HG03442 (cell line): ENCODE measurements at regions not wholly inside any gene's neighbourhood (a gene's known extent, or its start where the extent isn't known, plus 50 kb on each side); places are given as distances from the start of the nearest gene placed in this dataset.

Experiments used
- ATAC-seq: cut with Tn5 transposase; IDR thresholded peaks from one replicate; pipeline ENCODE4 v1.9.1; 2021; ENCODE audit warnings: mild to moderate bottlenecking, moderate library complexity; ENCODE audit not compliant: unreplicated experiment

DNA sequence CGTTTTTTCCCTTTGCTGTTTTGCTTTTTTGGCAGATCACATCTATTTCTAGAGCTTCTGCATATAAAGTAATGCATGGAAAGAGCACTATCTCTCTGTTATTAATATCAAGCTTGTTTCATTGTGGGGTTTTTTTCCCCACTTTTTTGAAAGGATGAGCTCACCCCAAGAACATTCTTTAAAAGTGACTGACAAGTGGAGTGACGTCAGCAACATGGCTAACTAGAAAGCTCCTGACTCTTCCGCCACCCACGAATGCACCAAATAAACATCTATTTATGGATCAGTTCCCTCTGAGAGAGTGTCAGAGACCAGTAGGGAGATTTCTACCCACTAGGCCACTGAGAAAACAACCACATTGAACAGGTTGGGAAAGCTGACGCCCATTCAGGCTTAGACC lies 445.4 kb downstream of the GALC start:
- ATAC-seq, result no peak

DNA sequence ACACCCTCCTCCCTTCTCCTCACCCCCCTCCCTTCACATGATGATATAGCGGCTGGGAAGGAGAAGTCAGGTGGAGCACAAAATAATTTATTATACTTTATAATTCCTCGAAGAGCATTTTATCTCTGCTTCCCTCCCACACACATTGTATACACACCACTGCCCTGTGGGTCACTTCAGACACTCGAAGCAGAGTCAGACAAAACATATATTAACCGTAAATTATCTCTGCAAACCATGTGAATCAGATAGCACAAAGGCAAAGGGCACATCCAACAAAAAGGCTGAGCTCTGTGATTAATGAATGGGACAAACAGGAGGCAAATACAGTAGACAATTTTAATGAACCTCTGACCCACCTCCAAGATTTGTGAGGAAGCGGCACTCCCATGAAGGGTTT lies 450.7 kb downstream of the GALC start:
- ATAC-seq, result no peak

DNA sequence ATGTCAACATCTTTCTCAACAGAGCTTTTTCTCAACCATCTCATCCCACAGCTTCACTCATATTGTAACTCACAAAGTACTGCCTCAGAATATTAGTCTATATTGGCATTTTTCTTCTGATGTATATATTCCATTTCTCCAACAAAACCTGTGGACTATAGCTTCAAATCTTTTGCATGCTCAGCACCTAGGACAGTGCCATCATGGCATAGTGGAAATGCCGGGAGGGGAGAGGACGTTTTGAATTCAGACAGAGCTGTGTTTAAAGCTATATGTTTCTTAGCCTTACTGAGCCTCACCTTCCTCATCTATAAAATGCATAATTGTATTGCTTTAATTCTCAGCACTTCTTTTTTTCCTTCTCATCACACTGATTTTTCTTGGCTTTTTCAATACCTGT lies 452.6 kb downstream of the GALC start:
- ATAC-seq, result no peak

DNA sequence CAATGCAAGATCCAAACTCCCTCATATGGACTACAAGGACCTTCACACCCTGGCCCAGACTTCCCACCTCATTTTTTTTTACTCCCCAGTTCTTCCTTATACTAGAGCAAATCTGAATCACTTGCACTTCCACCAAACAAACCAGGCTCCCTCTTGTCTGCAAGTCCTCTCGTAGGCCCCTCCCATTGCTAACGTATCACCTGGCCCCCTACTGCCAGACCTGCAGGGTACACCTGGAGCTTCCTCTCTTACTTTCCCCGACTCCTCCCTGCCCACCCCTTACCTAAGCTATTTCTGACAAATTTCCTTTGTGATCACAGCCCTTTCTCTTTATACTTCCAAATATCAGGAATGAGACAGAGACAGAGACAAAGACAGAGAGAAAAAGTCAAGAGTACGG lies 463.9 kb downstream of the GALC start:
- no peak for ATAC-seq

DNA sequence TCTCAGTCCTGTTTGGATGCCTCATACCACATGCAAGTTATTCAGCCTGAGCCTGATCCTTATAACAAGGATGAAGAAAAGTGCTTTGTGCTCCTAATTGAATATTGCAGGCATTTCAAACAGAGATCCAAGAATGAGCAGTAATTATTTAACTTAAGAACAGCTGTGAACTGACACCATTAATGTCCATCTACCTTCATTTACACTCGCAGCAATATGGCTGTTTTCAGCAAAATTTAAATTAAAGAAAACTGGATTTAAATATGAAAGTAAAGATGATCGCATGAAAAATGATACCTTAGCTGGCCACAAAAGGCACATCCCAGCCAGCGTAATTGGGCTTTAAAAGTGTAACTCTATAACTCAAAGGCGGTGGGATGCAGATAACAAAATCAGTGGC lies 466.3 kb downstream of the GALC start:
- ATAC-seq, result no peak

DNA sequence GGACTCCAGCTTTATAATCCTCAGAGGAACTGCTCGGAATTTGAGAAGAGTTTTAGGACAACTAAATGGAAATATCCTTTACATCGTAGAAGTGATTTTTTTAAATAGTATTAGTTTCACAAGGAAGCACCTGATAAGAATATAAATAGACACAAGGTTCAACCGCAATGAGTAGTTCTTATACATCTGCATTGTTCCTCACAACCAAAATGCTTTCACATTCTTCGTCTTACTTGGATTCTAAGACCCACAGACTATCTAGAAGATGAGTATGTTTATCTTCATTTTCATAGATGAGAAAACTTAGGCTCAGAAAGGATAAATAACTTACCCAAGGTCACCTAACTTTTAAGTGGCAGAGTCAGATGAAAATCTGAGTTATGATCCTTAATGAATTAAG lies 469.0 kb downstream of the GALC start:
- ATAC-seq, result no peak

DNA sequence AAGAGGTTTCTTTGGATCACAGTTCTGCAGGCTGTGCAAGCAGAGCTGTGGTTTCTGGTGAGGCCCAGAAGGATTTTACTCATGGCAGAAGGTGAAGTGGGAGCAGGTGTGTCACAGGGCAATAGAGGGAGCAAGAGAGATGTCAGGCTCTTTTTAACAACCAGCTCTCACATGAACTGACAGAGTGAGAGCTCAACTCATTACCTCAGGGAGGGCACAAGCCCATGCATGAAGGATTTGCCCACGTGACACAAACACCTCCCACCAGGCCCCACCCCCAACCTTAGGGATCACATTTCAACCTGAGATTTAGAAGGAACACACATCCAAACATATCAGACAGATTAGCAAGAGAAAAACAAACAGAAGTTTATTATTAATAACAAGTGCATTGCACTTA lies 470.4 kb downstream of the GALC start:
- ATAC-seq, result no peak

DNA sequence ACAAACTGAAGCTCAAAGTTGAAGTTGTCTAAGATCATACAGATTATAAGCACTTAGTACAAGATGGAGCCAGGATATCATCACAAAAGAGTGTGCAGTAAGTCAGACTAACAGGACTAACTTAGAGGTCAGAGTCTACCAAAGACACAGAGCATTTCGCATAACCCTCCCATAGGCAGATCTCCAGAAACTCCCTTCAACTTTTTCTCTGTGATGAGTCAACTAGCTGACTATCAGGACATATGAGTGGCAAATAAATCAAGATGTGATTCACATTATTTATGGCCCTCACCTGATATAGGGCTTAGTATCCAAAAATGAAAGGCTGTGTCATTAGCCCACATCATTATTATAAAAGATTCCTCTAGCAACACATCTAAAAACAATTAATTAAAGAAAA lies 484.6 kb downstream of the GALC start:
- no peak for ATAC-seq

DNA sequence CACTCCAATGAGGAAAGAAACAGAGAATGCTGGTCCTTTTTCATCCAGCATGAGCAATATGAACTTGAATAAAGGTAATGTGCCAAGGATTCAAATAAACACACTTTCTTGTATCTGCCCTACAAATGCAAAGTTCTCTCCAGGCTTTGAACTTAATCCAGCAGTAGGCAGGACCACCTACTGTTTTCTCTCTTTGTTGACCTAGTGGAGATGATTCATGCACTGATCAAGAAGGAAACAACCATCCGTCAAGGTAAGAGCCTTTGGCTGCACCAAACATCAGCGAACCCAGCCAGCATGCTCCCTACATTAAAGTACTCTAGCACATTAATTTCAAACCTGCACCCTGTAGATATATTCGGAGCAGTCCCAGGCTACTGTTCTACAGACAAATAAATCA lies 489.3 kb downstream of the GALC start:
- no peak for ATAC-seq

DNA sequence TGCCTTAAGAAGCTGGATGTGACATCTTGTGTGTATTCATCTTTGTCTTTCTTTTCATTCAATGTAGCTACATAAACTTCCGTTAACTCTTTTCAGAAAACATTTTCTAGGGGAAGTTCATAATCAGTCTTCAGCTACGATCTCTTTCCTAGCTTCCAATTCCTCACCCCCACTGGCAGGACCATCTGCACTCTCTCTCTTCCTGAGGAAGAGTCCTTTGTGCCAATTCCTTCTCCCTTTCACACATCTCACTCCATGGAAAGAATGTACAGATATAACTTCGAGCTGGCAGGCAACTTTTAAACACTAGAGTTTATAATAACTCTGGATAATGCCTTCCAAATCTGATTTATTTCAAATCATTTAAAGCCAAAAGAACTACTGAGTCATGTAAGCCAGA lies 495.7 kb downstream of the GALC start:
- no peak for ATAC-seq

DNA sequence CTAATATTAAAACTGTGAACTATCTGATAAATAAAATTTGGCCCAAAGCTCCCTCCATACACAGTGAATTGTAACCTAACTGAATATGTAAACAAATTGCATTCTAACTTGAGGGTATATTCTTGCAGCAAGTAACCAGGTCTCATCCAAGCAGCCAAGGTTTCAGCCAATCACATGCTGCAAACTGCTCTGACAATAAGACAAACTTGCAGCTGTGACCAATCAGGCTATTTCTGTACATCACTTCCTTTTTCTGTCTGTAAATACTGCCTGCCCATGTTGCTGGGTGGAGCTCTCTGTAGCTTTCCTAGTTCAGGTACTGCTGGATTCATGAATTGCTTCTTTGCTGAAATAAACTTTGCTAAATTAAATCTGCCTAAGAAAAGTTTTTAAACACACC lies 499.0 kb downstream of the GALC start:
- ATAC-seq, result no peak

DNA sequence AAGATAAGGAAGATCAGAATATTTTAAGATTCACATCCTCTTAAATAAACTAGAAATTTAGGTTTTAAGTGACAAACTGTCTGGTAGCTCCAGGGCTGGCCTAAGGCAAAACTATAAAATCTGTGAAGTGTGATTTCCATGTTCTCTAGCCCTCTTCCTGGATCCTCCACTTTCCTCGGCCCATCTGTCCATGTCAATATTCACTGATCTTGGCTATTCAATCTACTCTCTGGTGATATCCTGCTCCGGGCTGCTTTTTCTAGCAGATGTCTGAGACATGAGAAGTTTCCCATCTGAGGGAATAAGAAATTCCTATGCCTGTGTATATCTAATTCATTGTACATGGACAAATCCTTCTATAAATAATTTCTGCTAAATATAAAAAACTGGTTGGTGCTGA lies 500.4 kb downstream of the GALC start:
- no peak for ATAC-seq

DNA sequence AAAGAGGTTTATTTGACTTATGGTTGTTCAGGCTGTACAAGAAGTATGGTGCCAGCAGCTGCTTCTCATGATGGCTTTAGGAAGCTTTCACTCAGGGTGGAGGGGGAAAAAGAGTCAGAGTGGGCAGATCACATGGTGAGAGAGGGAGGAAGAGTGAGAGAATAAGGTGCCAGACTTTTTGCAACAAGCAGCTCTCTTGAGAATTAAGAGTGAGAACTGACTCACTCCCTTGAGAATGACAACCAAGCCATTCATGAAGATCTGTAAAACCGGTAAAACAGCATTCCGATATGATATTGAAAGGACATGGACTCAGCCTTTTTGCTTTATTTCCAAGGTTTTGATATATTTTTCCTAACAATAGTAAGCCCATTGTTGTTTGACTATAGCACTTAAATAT lies 501.2 kb downstream of the GALC start:
- no peak for ATAC-seq

DNA sequence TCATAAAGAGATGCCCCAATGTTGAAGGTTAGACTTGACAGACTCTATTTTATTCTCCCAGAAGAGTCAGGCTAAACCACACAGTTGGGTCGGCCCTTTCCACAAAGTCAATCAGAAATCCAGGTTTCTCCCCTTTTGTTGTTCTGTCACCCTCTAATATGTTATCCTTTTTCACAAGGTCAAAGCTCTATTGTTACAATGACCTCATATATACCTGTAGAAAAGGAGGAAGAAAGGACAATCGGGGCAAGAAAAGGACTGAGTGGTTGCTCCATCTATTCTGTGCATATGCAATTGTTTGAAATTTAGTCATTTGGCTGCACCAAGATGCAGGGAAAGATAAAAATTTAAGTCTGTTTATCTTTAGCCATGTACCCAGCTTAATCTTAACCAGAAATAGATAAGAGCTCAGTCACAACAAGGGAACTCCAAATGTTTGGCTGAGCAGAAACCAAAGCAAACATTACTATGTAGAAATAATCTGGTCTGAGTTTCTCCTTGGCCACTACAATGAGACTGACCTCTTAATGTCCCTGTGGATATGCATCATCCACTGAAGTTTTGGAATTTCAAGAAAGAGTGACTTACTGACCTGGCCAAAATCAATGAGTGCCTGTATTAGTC lies 503.7 kb downstream of the GALC start:
- ATAC-seq, result no peak

DNA sequence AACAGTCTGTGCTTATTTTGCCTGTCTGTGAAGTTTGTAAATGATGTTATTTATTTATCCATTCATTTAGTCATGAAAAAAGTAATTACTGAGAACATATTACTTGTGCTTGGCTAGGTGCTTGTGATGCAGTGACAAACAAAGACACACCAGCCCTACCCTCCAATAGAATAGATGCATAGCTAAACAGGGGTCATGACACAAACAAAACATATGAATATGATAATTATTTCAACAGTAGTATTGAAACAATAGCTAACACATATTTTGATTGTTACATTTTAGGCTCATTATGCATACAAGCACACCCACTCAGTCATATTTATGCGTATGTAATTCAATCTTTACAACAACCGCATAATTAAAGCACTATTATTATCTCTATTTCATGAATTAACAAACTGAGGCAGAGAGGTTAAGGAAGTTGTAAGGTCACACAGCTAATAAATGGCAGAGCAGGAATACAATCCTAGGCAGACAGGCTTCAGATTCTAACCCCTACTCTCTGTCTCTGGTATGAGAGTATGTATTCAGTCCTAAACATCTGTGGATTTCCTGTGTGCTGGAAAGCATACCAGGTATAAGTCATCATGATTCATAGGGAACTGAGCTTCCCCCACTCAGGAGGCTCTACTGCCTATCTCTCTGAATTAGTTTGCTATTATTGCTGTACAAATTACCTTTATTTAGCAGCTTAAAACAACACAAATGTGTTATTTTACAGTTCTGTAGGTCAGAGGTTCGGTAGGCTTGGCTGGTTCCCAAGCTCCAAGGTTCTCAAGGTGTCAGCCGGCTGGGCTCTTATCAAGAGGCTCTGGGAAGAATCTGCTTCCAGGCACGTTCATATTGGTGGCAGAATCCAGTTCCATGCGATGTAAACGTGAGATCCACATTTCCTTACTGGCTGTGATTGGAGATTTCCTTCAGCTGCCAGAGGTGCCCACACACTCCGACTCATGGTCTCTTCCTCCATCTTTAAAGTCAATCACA lies 509.4 kb downstream of the GALC start:
- ATAC-seq, result no peak

DNA sequence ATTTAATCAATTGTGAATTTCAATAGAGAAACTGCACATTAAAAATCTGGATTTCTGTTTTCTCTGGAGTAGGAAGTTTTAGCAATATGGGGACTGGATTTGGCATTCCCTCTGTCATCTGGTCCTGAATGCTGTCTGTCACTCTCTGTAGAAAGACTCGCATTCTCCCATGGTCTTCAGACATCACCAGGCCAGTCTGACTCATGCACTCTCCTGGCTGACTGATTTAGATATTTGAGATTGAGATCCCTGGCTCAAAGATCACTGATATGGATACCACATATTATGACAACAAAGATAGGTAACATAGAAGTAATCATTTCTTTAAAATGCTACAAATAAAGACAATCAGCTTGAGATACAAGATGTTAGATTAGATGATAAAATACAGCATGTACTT lies 524.5 kb downstream of the GALC start:
- no peak for ATAC-seq

DNA sequence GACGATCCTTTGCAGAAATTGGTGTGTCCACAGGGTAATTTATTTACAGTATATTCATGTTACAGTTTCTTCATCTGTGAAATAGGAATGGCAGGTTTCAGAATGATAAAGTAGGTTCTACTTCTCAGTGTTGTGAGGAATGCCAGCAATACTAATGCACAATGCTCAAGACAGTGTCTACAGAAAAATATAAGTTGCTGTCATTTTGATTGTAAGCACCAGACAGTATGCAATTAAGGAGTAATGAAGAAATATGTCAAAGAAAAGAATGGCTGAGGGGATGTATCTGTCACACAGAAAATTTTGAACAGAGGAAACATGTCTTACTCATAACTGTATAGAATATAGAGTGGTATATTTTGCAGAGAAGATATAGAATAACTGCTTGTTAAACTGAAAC lies 525.4 kb downstream of the GALC start:
- no peak for ATAC-seq

DNA sequence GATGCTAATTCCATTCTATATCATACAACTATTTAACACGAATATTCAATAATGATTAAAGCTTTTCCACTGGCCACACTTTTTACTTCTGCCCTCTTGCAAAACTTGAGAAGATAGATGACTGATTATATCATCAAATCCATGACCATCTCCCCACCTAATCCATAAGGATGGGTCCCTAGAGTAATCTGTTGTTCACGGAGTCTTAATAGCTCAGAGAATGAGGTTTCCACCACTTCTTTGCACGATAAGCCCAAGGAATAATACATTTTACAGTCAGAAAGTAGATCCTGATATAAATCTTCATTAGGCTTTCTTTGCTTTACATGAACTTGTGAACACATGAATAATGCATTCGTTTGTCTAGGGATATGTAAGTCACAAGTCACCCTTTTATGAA lies 527.2 kb downstream of the GALC start:
- no peak for ATAC-seq

DNA sequence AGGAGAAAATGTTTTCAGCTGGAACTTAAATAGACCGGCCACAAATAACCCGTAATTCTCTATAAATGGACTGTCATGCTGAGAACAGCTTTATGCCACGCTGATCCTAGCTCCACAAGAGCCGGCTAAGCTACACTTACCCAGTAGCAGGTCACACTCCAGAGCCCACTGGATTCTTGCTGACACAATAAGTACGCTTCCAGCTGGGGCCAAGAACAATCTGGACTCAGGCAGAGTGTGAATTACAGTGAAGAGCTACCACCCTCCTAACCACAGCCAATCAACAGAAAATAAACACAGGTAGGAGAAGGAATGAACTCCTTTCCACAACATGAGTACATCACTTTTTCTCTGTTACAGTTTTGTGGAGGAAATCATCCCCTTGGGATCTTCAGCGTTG lies 531.3 kb downstream of the GALC start:
- ATAC-seq, result no peak

DNA sequence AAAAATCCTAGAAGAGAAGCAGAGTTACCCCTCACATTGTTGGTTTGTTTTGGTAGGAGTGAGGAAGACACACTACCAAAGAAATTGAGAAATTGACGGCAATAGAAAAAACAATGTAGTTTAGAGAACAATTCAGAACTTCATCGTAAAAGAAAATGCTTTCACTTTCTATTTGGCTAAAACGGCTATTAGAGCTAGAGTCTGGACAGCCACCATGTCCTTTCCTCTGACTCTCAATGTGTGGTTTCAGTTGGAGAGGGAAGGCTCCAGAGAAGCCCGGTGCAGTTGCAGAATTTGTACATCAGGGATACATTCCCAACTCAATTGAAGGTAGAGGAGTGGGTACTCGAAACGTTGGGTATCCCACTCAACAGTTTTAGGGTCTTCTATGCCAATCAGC lies 535.3 kb downstream of the GALC start:
- no peak for ATAC-seq

DNA sequence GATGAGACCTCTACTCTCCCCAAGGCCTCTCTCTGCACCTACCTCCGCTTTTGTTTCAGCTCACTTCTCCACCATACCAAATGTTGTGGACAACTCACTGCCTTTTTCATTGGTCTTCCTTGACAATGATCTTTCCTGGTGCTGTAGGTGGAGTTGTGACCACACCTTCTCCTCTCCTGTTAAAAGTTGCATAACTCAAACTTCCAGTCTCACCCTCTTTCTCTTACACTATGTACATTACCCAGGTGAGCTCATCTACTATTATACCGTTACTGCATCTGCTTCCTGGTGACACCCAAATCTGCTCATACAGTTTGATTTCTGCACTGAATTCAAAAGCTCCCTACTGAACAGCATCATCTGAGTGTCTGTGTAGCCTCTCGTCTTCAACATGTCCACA lies 542.8 kb downstream of the GALC start:
- no peak for ATAC-seq

DNA sequence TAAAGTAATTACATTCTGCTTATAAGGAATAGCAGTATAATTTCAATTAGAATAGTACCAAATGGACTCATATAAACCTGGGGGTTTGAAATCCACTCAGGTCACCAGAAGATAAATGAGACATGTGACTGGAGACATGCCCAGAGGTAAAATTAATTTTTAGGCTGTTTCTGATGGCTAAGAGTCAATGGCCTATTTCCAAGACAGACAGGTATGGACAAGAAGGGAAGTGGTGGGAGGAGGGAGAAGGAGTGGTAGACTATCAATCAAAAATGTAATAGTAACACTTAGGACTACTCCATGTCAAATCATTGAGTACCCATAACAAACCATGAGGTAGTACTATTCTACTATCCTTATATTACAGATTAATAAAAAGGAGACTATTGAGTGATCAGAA lies 544.0 kb downstream of the GALC start:
- ATAC-seq, result no peak

DNA sequence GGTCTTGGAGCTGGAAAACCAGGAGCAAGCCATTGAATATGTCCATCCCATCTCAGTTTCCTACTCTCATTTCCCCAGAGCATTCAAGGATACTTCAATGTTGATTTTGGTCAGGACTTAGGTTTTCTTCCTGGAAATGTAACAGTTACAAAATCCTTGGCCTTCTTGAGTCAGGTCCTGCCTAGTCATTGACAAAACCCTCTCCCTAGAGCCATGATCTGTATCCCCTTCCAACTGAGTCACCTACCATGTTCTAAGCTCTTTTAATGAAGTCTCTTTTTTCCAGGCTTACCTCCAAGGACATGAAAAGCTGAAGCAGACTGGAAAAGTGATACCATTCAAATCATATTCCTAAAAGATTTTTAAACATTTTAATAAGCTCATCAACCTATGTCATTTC lies 549.2 kb downstream of the GALC start:
- no peak for ATAC-seq
